Mesenchymal stem cell (in vitro differentiated cells and primary cell): ENCODE measurements at regions not wholly inside any gene's neighbourhood (a gene's known extent, or its start where the extent isn't known, plus 50 kb on each side); places are given as distances from the start of the nearest gene placed in this dataset.

ENCODE experiments used
- DNase-seq: peaks from one replicate; pipeline ENCODE4 v3.0.0-alpha.2; 2013
- H2AFZ ChIP-seq: one replicate; pipeline ENCODE4 v1.6.1; 2013; ENCODE audit warnings: low read depth, mild to moderate bottlenecking, control low read depth, inconsistent platforms, low read length, moderate library complexity
- H2AK5ac ChIP-seq: 2 replicates; pipeline ENCODE4 v1.6.1; 2013; ENCODE audit warnings: low read length, moderate library complexity, mild to moderate bottlenecking, inconsistent platforms; ENCODE audit not compliant: severe bottlenecking
- H2BK120ac ChIP-seq: one replicate; pipeline ENCODE4 v1.6.1; 2013; ENCODE audit warnings: low read depth, mild to moderate bottlenecking, inconsistent platforms, low read length, moderate library complexity
- H2BK12ac ChIP-seq, 2 experiments: one replicate each; pipeline ENCODE4 v1.6.1; 2013; ENCODE audit warnings: inconsistent platforms in 2 of 2, low read length in 2 of 2, mild to moderate bottlenecking in 2 of 2, moderate library complexity in 2 of 2, control low read depth in 1 of 2
- H2BK15ac ChIP-seq: one replicate; pipeline ENCODE4 v1.6.1; 2013; ENCODE audit warnings: mild to moderate bottlenecking, low read depth, inconsistent platforms; ENCODE audit not compliant: poor library complexity, severe bottlenecking
- H2BK5ac ChIP-seq: 2 replicates; pipeline ENCODE4 v1.6.1; 2013; ENCODE audit warnings: low read depth, mild to moderate bottlenecking, low read length, control low read depth, inconsistent platforms; ENCODE audit not compliant: poor library complexity, severe bottlenecking
- H3K14ac ChIP-seq, 2 experiments: one replicate each; pipeline ENCODE4 v1.6.1; 2013; ENCODE audit warnings: inconsistent platforms in 2 of 2, low read length in 2 of 2, control low read depth in 1 of 2, mild to moderate bottlenecking in 1 of 2, moderate library complexity in 1 of 2
- H3K18ac ChIP-seq, 2 experiments: one replicate each; pipeline ENCODE4 v1.6.1; 2013; ENCODE audit warnings: inconsistent platforms in 2 of 2, low read length in 2 of 2, control low read depth in 1 of 2, low read depth in 1 of 2, mild to moderate bottlenecking in 1 of 2
- H3K23ac ChIP-seq, 2 experiments: one replicate each; pipeline ENCODE4 v1.6.1; 2013; ENCODE audit warnings: inconsistent platforms in 2 of 2, low read length in 2 of 2, mild to moderate bottlenecking in 2 of 2, moderate library complexity in 2 of 2, control low read depth in 1 of 2
- H3K27ac ChIP-seq: 2 replicates; pipeline ENCODE4 v1.5.1; 2013; ENCODE audit warnings: mild to moderate bottlenecking, moderate library complexity, low read length, control low read depth, inconsistent platforms; ENCODE audit not compliant: poor library complexity, severe bottlenecking
- H3K27me3 ChIP-seq, 2 experiments: 2 replicates each; pipeline versions ENCODE4 v1.6.1 to v1.7.0; 2013; ENCODE audit warnings: low read length in 2 of 2, mild to moderate bottlenecking in 2 of 2, moderate library complexity in 2 of 2, control low read depth in 1 of 2, inconsistent platforms in 1 of 2; ENCODE audit not compliant: control insufficient read depth in 1 of 2, insufficient read depth in 1 of 2
- H3K36me3 ChIP-seq, 2 experiments: 2 replicates each; pipeline versions ENCODE4 v1.6.1 to v1.7.0; 2013; ENCODE audit warnings: low read length in 2 of 2, control low read depth in 1 of 2, inconsistent platforms in 1 of 2, low read depth in 1 of 2, mild to moderate bottlenecking in 1 of 2; ENCODE audit not compliant: insufficient read depth in 2 of 2, control insufficient read depth in 1 of 2
- H3K4ac ChIP-seq, 2 experiments: one replicate each; pipeline ENCODE4 v1.6.1; 2013; ENCODE audit warnings: inconsistent platforms in 2 of 2, low read length in 2 of 2, mild to moderate bottlenecking in 2 of 2, moderate library complexity in 2 of 2, control low read depth in 1 of 2, low read depth in 1 of 2
- H3K4me1 ChIP-seq: 2 replicates; pipeline ENCODE4 v1.6.1; 2013; ENCODE audit warnings: low read depth, low read length, control low read depth; ENCODE audit not compliant: control insufficient read depth, insufficient read depth
- H3K4me2 ChIP-seq: 2 replicates; pipeline ENCODE4 v1.6.1; 2013; ENCODE audit warnings: low read length, mild to moderate bottlenecking, inconsistent platforms; ENCODE audit not compliant: poor library complexity, severe bottlenecking
- H3K4me3 ChIP-seq, 2 experiments: 2 replicates each; pipeline versions ENCODE4 v1.5.1 to v1.7.0; 2013; ENCODE audit warnings: low read length in 2 of 2, mild to moderate bottlenecking in 2 of 2, control low read depth in 1 of 2, low read depth in 1 of 2; ENCODE audit not compliant: insufficient read depth in 1 of 2
- H3K79me1 ChIP-seq: replicated peaks from 2 replicates; pipeline ENCODE4 v1.6.1; 2013; ENCODE audit warnings: mild to moderate bottlenecking, control low read depth, low read length, inconsistent platforms; ENCODE audit not compliant: poor library complexity, severe bottlenecking
- H3K9ac ChIP-seq: 2 replicates; pipeline ENCODE4 v1.7.0; 2013; ENCODE audit warnings: mild to moderate bottlenecking, low read length, moderate library complexity
- H3K9me3 ChIP-seq: 2 replicates; pipeline ENCODE4 v1.7.0; 2013; ENCODE audit warnings: mild to moderate bottlenecking, low read length; ENCODE audit not compliant: control insufficient read depth
- H4K8ac ChIP-seq: one replicate; pipeline ENCODE4 v1.6.1; 2013; ENCODE audit warnings: inconsistent platforms, mild to moderate bottlenecking, low read length, moderate library complexity
- H4K91ac ChIP-seq: one replicate; pipeline ENCODE4 v1.6.1; 2013; ENCODE audit warnings: mild to moderate bottlenecking, low read length, inconsistent platforms
- WGBS: methylation state at CpG from one replicate; pipeline ENCODE4 v1.1.7; 2013; ENCODE audit warnings: mixed read lengths; 5-methylcytosine and 5-hydroxymethylcytosine counted together

- no peak overlapping the region for H4K91ac ChIP-seq
- H2AFZ ChIP-seq, result no peak overlapping the region
- WGBS, result no CpG with 5 or more reads among the region's 1 CpG
- H2BK12ac ChIP-seq, result no peak overlapping the region
- H3K4ac ChIP-seq, result no peak overlapping the region
- no peak overlapping the region for H3K27ac ChIP-seq
- H3K4me2 ChIP-seq, result no peak overlapping the region
- DNase-seq, result no peak
- H3K36me3 ChIP-seq, result no peaks in the 10 kb centered on the region
- no peak overlapping the region for H3K14ac ChIP-seq
- no peak overlapping the region for H2BK120ac ChIP-seq
- no peak overlapping the region for H4K8ac ChIP-seq
- H3K9me3 ChIP-seq, result no peaks in the 10 kb centered on the region
- no peak overlapping the region for H3K9ac ChIP-seq
- H3K18ac ChIP-seq, result no peak overlapping the region
- H2AK5ac ChIP-seq, result no peak overlapping the region
- H3K27me3 ChIP-seq, result no peaks in the 10 kb centered on the region
- no peak overlapping the region for H3K4me3 ChIP-seq
- no peaks in the 10 kb centered on the region for H3K4me1 ChIP-seq
- no peak overlapping the region for H3K23ac ChIP-seq
- H2BK15ac ChIP-seq, result no peak overlapping the region
- no peaks in the 10 kb centered on the region for H3K79me1 ChIP-seq
- H2BK5ac ChIP-seq, result no peak overlapping the region
Measured at GRCh38 chrX:11995146-11995545, 143.1 kb upstream of the FRMPD4 start.

DNA sequence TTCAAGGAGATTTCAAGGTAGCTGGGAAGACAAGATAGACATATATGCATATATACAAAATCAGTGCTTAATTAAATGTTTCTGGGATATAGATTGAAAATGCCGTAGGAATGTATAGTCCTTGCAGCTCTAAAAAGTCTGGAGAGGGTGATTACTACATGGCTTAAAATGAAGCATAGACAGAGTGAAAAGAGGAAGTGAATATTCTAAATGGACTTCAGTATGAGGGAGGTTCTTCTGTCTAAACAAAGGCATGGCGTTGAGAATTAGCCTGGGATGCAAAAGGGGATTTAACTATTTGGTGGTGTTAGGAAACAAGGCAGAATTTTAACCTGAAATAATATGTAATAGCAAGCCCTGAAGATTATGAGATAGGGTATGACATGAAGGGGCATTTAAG is 141.5 kb upstream of the FRMPD4 start:
- no peak overlapping the region for H3K27ac ChIP-seq
- H2BK120ac ChIP-seq, result no peak overlapping the region
- no peak overlapping the region for H2AK5ac ChIP-seq
- no peak overlapping the region for H3K4ac ChIP-seq
- H3K4me1 ChIP-seq, result no peaks in the 10 kb centered on the region
- H3K9ac ChIP-seq, result no peak overlapping the region
- H3K36me3 ChIP-seq, result no peaks in the 10 kb centered on the region
- H3K79me1 ChIP-seq, result no peaks in the 10 kb centered on the region
- no peak overlapping the region for H2BK12ac ChIP-seq
- H3K23ac ChIP-seq, result no peak overlapping the region
- DNase-seq, result no peak
- no peak overlapping the region for H3K4me3 ChIP-seq
- H2BK5ac ChIP-seq, result no peak overlapping the region
- no peak overlapping the region for H2BK15ac ChIP-seq
- H3K4me2 ChIP-seq, result no peak overlapping the region
- no peak overlapping the region for H2AFZ ChIP-seq
- no peaks in the 10 kb centered on the region for H3K27me3 ChIP-seq
- no peak overlapping the region for H3K18ac ChIP-seq
- no peak overlapping the region for H4K8ac ChIP-seq
- no peaks in the 10 kb centered on the region for H3K9me3 ChIP-seq
- no peak overlapping the region for H3K14ac ChIP-seq
- 83% methylated on average over 2 of the region's 2 CpGs for WGBS
- H4K91ac ChIP-seq, result no peak overlapping the region

GRCh38 chrX:11998944-11999343 is 139.3 kb upstream of the FRMPD4 start:
- no peak for DNase-seq
- Histone ChIP-seq H3K4ac (no peak overlapping the region), H3K23ac (no peak overlapping the region), H2BK5ac (no peak overlapping the region), H2BK15ac (no peak overlapping the region), H3K79me1 (no peaks in the 10 kb centered on the region), H3K9ac (no peak overlapping the region), H3K14ac (no peak overlapping the region), H4K91ac (no peak overlapping the region), H3K4me3 (no peak overlapping the region), H3K4me1 (no peaks in the 10 kb centered on the region), H4K8ac (no peak overlapping the region), H3K18ac (no peak overlapping the region), H2AK5ac (no peak overlapping the region), H2BK12ac (no peak overlapping the region), H2BK120ac (no peak overlapping the region), H2AFZ (no peak overlapping the region), H3K9me3 (no peaks in the 10 kb centered on the region), H3K27ac (no peak overlapping the region), H3K36me3 (no peaks in the 10 kb centered on the region), H3K27me3 (no peaks in the 10 kb centered on the region), H3K4me2 (no peak overlapping the region)
- WGBS, result 50% methylated on average over 2 of the region's 2 CpGs

- Histone ChIP-seq H3K9ac (no peak overlapping the region), H3K9me3 (no peaks in the 10 kb centered on the region), H3K79me1 (no peaks in the 10 kb centered on the region), H2AK5ac (no peak overlapping the region), H3K4ac (no peak overlapping the region), H2BK5ac (no peak overlapping the region), H2BK15ac (no peak overlapping the region), H2BK120ac (no peak overlapping the region), H3K14ac (no peak overlapping the region), H3K4me1 (peaks cover 2% of the 10 kb centered on the region), H4K91ac (no peak overlapping the region), H2BK12ac (no peak overlapping the region), H3K4me2 (no peak overlapping the region), H3K4me3 (no peak overlapping the region), H2AFZ (no peak overlapping the region), H3K27me3 (no peaks in the 10 kb centered on the region), H3K23ac (no peak overlapping the region), H3K27ac (no peak overlapping the region), H3K36me3 (no peaks in the 10 kb centered on the region), H3K18ac (no peak overlapping the region), H4K8ac (no peak overlapping the region)
- DNase-seq, result no peak
Measured at GRCh38 chrX:12002876-12003275, 135.4 kb upstream of the FRMPD4 start.
